ENCODE measurements at regions not wholly inside any gene's neighbourhood (a gene's known extent, or its start where the extent isn't known, plus 50 kb on each side); places are given as distances from the start of the nearest gene placed in this dataset.

DNA sequence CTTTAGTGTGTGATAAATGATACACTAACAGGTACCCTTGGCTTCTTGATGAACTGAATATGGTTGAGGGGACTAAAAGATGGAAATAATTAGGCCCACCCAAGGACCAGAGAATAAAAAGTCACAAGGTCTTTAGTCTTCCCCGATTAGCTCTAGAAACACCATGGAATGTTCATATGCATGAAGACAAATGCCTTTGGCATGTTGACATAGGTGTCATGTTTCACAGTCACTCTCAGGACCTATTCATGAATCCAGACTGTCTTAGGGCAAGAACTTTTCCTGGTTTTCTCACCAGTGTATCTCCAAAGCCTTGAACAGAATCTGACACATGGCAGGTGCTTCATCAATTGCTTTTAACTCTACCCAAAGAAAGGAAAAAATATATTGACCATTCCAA is 412.8 kb downstream of the AJAP1 start:
- no peak for DNase-seq (ENCODE audit: low read depth)
- TF ChIP-seq, protein P1, sequence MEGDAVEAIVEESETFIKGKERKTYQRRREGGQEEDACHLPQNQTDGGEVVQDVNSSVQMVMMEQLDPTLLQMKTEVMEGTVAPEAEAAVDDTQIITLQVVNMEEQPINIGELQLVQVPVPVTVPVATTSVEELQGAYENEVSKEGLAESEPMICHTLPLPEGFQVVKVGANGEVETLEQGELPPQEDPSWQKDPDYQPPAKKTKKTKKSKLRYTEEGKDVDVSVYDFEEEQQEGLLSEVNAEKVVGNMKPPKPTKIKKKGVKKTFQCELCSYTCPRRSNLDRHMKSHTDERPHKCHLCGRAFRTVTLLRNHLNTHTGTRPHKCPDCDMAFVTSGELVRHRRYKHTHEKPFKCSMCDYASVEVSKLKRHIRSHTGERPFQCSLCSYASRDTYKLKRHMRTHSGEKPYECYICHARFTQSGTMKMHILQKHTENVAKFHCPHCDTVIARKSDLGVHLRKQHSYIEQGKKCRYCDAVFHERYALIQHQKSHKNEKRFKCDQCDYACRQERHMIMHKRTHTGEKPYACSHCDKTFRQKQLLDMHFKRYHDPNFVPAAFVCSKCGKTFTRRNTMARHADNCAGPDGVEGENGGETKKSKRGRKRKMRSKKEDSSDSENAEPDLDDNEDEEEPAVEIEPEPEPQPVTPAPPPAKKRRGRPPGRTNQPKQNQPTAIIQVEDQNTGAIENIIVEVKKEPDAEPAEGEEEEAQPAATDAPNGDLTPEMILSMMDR (conservative IDR thresholded peaks at IDR 0.05; ENCODE audit: low read depth, low read length), result no peak
- no peak overlapping the region for H3K4me3 ChIP-seq (ENCODE audit: low read depth, low read length)

DNA sequence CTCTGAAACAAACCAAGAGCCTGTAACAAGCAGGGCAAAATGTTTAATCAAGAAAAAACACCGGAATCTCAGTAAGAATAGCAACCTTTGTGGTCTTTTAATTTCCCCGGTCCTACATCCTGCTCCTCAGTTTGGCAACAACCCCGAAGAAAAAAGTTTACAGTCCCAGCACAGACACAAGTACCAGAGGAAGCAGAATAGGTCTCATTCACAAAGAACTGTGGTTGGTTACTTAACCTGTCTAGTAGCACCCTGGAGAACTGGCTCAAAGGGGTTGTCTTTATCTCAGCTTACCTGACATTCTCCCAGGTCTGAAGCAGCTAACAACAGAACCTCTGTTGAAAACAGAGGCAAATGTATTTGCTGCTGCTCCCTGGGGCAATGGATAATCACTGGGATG is 399.3 kb downstream of the AJAP1 start:
- H3K4me3 ChIP-seq (ENCODE audit: low read depth, low read length), result no peak overlapping the region
- TF ChIP-seq, protein P1 (conservative IDR thresholded peaks at IDR 0.05; ENCODE audit: low read depth, low read length), result no peak
- DNase-seq (ENCODE audit: low read depth), result no peak

DNA sequence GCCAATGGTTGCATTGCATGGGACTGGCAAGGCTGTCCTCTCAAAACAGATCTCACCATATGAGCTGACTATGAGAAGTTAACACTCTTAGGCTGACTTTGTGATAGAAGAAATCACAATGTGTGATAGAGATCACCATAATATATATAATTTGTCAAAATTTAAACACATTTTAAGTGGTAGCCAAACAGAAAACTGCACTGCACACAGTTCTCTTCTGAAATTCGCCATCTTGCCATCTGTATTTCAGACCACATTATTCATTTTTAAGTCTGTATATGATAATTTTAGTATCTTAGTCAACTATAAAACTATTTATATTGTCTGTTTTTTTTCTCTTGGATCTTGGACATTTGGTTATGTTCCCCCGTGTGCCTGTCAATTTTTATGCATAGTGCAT is 374.7 kb downstream of the AJAP1 start:
- DNase-seq (ENCODE audit: low read depth), result no peak
- TF ChIP-seq, protein P1 (conservative IDR thresholded peaks at IDR 0.05; ENCODE audit: low read depth, low read length), result no peak
- H3K4me3 ChIP-seq (ENCODE audit: low read depth, low read length), result no peak overlapping the region

DNA sequence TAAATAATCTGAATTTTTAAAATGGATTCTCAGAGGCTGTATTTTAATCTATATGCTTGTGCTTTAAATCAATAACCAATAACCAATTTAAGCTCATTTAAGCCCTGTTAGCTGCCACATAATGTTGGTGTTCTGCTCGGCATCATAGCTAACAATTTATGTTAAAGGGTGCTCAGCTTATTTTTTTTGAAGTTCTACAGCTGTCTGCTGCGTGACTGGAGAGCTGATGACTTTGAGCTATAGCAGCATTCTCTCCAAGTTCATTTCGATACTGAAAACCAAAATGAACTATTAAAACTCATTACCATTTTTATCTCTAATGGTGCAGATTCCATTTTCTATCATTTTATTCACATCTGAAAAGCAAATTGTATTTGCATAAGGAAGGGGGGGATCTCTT is 357.8 kb downstream of the AJAP1 start:
- H3K4me3 ChIP-seq (ENCODE audit: low read depth, low read length), result no peak overlapping the region
- no peak for DNase-seq (ENCODE audit: low read depth)
- TF ChIP-seq, protein P1 (conservative IDR thresholded peaks at IDR 0.05; ENCODE audit: low read depth, low read length), result no peak

DNA sequence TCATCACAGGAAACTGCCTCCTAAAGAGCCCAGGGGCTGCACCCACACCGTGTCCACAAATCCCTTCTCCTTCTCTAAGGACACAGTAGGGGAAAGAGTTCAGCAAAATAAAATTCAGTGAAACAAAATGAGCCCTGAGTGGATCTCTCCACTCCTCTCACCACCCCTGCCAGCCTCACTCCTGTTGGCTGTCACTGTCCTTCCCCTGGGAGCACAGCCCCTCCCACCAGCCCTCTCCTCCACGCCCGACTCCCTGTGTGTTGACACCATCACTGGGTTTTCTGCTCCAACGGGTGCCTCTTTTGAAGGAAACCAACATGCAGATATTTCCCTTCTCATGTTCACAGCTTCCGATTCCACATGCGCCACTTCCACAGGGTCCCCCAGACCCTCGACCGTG is 356.2 kb downstream of the AJAP1 start:
- TF ChIP-seq, protein P1 (conservative IDR thresholded peaks at IDR 0.05; ENCODE audit: low read depth, low read length), result no peak
- H3K4me3 ChIP-seq (ENCODE audit: low read depth, low read length), result no peak overlapping the region
- no peak for DNase-seq (ENCODE audit: low read depth)

DNA sequence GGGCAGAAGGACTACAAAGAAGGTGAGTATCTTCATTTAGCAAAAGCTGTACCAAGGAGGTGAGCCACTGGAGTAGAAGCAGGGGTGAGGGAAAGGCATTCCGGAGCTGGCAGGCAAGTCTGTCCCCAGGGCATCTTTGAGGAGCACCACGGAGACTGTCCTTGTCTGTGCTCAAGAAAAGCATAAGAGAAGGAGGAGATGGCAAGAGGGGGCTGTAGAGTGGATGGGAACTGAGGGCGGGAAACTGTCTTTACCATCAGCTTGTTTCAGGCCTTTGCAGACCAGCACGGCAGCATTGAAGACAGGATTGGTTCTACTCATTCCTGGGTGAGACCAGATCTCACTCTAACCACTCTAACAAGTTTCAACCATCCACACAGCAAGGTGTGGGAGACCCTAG is 355.8 kb downstream of the AJAP1 start:
- TF ChIP-seq, protein P1 (conservative IDR thresholded peaks at IDR 0.05; ENCODE audit: low read depth, low read length), result no peak
- no peak overlapping the region for H3K4me3 ChIP-seq (ENCODE audit: low read depth, low read length)
- no peak for DNase-seq (ENCODE audit: low read depth)

DNA sequence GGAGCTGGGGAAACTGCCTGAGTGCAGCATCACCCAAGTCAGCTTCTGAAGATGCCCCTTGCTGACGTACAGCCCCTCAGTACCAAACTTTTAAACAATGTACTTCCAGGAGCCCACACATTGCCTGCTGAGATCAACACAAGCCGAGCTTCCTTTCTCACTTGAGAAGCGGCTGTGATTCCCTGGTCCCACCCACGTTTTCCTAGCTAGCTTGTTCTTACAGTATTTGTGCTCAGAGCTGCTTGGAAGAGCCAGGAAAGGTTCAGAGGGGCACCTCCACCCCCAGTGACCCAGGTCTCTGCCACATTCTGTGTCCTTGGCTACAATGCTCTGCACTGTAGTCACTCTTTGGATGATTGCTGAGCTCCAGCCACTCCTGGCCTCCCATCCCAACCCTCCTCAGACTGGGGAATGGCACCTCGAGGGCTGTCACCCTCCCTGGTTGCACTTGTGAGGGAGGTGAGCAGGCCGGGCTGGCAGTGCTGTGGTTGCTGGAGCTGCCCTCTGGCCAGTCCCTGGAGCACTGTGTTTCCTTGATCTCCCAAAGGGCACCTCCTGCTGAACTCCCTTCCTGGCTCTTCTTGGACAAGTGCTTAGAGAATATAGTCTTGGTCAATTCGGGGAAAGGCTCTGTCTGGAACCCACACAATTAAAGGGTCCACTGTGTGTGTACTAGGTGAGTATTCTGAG is 355.1 kb downstream of the AJAP1 start:
- no peak overlapping the region for H3K4me3 ChIP-seq (ENCODE audit: low read depth, low read length)
- no peak for DNase-seq (ENCODE audit: low read depth)
- TF ChIP-seq, protein P1 (conservative IDR thresholded peaks at IDR 0.05; ENCODE audit: low read depth, low read length), result no peak

Measured in epithelial cell of proximal tubule (primary cell).